NB4 (cell line): ENCODE measurements at regions not wholly inside any gene's neighbourhood (a gene's known extent, or its start where the extent isn't known, plus 50 kb on each side); places are given as distances from the start of the nearest gene placed in this dataset.

Source experiments
- MYC ChIP-seq: IDR thresholded peaks from 2 replicates; pipeline ENCODE4 v1.6.1; 2011; ENCODE audit warnings: low read depth, low read length
- POLR2A ChIP-seq: IDR thresholded peaks from 2 replicates; pipeline ENCODE4 v1.6.1; 2011; ENCODE audit warnings: mild to moderate bottlenecking; ENCODE audit not compliant: insufficient read length; ENCODE audit errors: extremely low read depth
- TF ChIP-seq, protein P1 (sequence below): IDR thresholded peaks from one replicate; pipeline ENCODE4 v1.5.1; 2012; ENCODE audit warnings: low read depth, low read length
- TF ChIP-seq, protein P2 (sequence below): IDR thresholded peaks from 2 replicates; pipeline ENCODE4 v1.6.1; 2011; ENCODE audit warnings: low read depth, low read length

- TF ChIP-seq, protein P1, sequence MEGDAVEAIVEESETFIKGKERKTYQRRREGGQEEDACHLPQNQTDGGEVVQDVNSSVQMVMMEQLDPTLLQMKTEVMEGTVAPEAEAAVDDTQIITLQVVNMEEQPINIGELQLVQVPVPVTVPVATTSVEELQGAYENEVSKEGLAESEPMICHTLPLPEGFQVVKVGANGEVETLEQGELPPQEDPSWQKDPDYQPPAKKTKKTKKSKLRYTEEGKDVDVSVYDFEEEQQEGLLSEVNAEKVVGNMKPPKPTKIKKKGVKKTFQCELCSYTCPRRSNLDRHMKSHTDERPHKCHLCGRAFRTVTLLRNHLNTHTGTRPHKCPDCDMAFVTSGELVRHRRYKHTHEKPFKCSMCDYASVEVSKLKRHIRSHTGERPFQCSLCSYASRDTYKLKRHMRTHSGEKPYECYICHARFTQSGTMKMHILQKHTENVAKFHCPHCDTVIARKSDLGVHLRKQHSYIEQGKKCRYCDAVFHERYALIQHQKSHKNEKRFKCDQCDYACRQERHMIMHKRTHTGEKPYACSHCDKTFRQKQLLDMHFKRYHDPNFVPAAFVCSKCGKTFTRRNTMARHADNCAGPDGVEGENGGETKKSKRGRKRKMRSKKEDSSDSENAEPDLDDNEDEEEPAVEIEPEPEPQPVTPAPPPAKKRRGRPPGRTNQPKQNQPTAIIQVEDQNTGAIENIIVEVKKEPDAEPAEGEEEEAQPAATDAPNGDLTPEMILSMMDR: no peak
- TF ChIP-seq POLR2A (no peak), MYC (no peak)
- TF ChIP-seq, protein P2, sequence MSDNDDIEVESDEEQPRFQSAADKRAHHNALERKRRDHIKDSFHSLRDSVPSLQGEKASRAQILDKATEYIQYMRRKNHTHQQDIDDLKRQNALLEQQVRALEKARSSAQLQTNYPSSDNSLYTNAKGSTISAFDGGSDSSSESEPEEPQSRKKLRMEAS: no peak
Observed at GRCh38 chr4:103948244-103949018, 228.6 kb upstream of the TACR3 start.
